H1 (cell line): ENCODE measurements at regions not wholly inside any gene's neighbourhood (a gene's known extent, or its start where the extent isn't known, plus 50 kb on each side); places are given as distances from the start of the nearest gene placed in this dataset.

ENCODE experiments used
- CTCF ChIA-PET: fragments of 300-600 bp; sonication (Branson Sonifier 250); formaldehyde crosslinking; loops from one replicate; lab custom pipeline; 2021; ENCODE audit not compliant: partially characterized antibody; lab: Charles Lee
- POLR2A ChIA-PET: fragments of 300-600 bp; sonication (Branson Sonifier 250); formaldehyde crosslinking; loops from one replicate; lab custom pipeline; 2021; ENCODE audit warnings: inconsistent platforms; ENCODE audit not compliant: partially characterized antibody; lab: Charles Lee
- DNase-seq, 2 experiments: peaks; one replicate each; pipeline versions ENCODE4 v3.0.0 to v3.0.0-alpha.2; 2010 to 2022; ENCODE audit warnings: low spot score in 2 of 2, low read depth in 1 of 2, mixed read lengths in 1 of 2
- FAIRE-seq: peaks from 2 replicates; lab custom pipeline; 2011; peaks lifted over from hg19 to GRCh38; lab: Jason Lieb, UNC
- H2AFZ ChIP-seq: 2 replicates; pipeline ENCODE4 v1.8.1; 2012; ENCODE audit warnings: low read length, inconsistent platforms
- H2AK5ac ChIP-seq: 2 replicates; pipeline ENCODE4 v1.6.1; 2013; ENCODE audit warnings: low read depth, low read length
- H2BK120ac ChIP-seq: replicated peaks from 2 replicates; pipeline ENCODE3; 2013; ENCODE audit warnings: low read depth, low read length, inconsistent platforms
- H2BK12ac ChIP-seq: 2 replicates; pipeline ENCODE4 v1.6.1; 2013; ENCODE audit warnings: low read depth, low read length
- H2BK15ac ChIP-seq: 2 replicates; pipeline ENCODE4 v1.6.1; 2013; ENCODE audit warnings: low read length
- H2BK20ac ChIP-seq: 2 replicates; pipeline ENCODE4 v1.6.1; 2013; ENCODE audit warnings: low read length
- H2BK5ac ChIP-seq: 2 replicates; pipeline ENCODE4 v1.6.1; 2013; ENCODE audit warnings: low read depth, low read length
- H3K14ac ChIP-seq: 2 replicates; pipeline ENCODE4 v1.6.1; 2013; ENCODE audit warnings: inconsistent platforms; ENCODE audit not compliant: insufficient read length
- H3K18ac ChIP-seq: 2 replicates; pipeline ENCODE4 v1.6.1; 2013; ENCODE audit warnings: low read length; ENCODE audit errors: extremely low read depth
- H3K23ac ChIP-seq: 2 replicates; pipeline ENCODE4 v1.6.1; 2013; ENCODE audit warnings: inconsistent platforms; ENCODE audit not compliant: insufficient read length
- H3K23me2 ChIP-seq: 2 replicates; pipeline ENCODE4 v1.6.1; 2013; ENCODE audit warnings: low read depth, low read length
- H3K27ac ChIP-seq: 2 replicates; pipeline ENCODE4 v1.6.1; 2011; ENCODE audit warnings: low read depth, low read length, inconsistent platforms
- H3K27me3 ChIP-seq, 4 experiments: replicated peaks in 1 of 4; 1 replicate in 1 of 4; 2 replicates in 3 of 4; pipeline versions ENCODE4 v1.6.1 to v1.8.1; 2011 to 2013; ENCODE audit warnings: low read length in 3 of 4, mild to moderate bottlenecking in 3 of 4, inconsistent platforms in 2 of 4, mixed read lengths in 2 of 4, moderate library complexity in 1 of 4; ENCODE audit not compliant: control insufficient read depth in 3 of 4, insufficient read depth in 3 of 4; ENCODE audit errors: extremely low read depth in 1 of 4
- H3K36me3 ChIP-seq, 4 experiments: 2 replicates each; pipeline versions ENCODE4 v1.6.1 to v1.8.1; 2011 to 2013; ENCODE audit warnings: mild to moderate bottlenecking in 4 of 4, low read length in 3 of 4, moderate library complexity in 2 of 4, control low read depth in 1 of 4, inconsistent platforms in 1 of 4; ENCODE audit not compliant: insufficient read depth in 4 of 4, control insufficient read depth in 2 of 4
- H3K4ac ChIP-seq: replicated peaks from 2 replicates; pipeline ENCODE3; 2013; ENCODE audit warnings: low read length, low read depth, mixed read lengths, inconsistent platforms; ENCODE audit not compliant: insufficient read length
- H3K4me1 ChIP-seq, 4 experiments: replicated peaks in 1 of 4; 1 replicate in 1 of 4; 2 replicates in 3 of 4; pipeline versions ENCODE4 v1.6.1 to v1.8.1; 2011 to 2013; ENCODE audit warnings: low read length in 3 of 4, inconsistent platforms in 2 of 4, mixed read lengths in 1 of 4; ENCODE audit not compliant: insufficient read depth in 4 of 4, control insufficient read depth in 3 of 4
- H3K4me2 ChIP-seq, 2 experiments: 2 replicates each; pipeline versions ENCODE4 v1.6.1 to v1.8.1; 2011 to 2013; ENCODE audit warnings: low read depth in 2 of 2, low read length in 2 of 2, control low read depth in 1 of 2, inconsistent platforms in 1 of 2, mild to moderate bottlenecking in 1 of 2; ENCODE audit not compliant: insufficient read depth in 1 of 2
- H3K4me3 ChIP-seq, 4 experiments: fragments of 200-600, 300-600 bp in 1 of 4; sonication (generic), shearing (Covaris generic), sonication (Bioruptor Twin) in 1 of 4; 2 replicates each; pipeline versions ENCODE4 v1.5.1 to v1.8.1; 2011 to 2016; ENCODE audit warnings: low read length in 4 of 4, low read depth in 3 of 4, control low read depth in 2 of 4, inconsistent platforms in 2 of 4, mild to moderate bottlenecking in 2 of 4, mixed read lengths in 1 of 4, moderate library complexity in 1 of 4; ENCODE audit not compliant: insufficient read depth in 2 of 4; ENCODE audit errors: extremely low read depth in 1 of 4
- H3K56ac ChIP-seq: replicated peaks from 2 replicates; pipeline ENCODE3; 2013; ENCODE audit warnings: low read depth, mild to moderate bottlenecking, mixed read lengths, low read length, inconsistent platforms; ENCODE audit not compliant: insufficient read length
- H3K79me1 ChIP-seq: 2 replicates; pipeline ENCODE4 v1.6.1; 2013; ENCODE audit warnings: low read depth, low read length, control low read depth
- H3K79me2 ChIP-seq, 2 experiments: 2 replicates each; pipeline versions ENCODE4 v1.6.1 to v1.8.1; 2012 to 2013; ENCODE audit warnings: low read length in 2 of 2, mild to moderate bottlenecking in 2 of 2, inconsistent platforms in 1 of 2; ENCODE audit not compliant: insufficient read depth in 2 of 2, control insufficient read depth in 1 of 2
- H3K9ac ChIP-seq, 4 experiments: replicated peaks in 1 of 4; 1 replicate in 1 of 4; 2 replicates in 3 of 4; pipeline versions ENCODE4 v1.6.1 to v1.8.1; 2011 to 2013; ENCODE audit warnings: low read depth in 3 of 4, low read length in 3 of 4, control low read depth in 2 of 4, mild to moderate bottlenecking in 2 of 4, moderate library complexity in 2 of 4, inconsistent platforms in 1 of 4; ENCODE audit errors: extremely low read depth in 1 of 4
- H3K9me3 ChIP-seq, 2 experiments: 2 replicates each; pipeline versions ENCODE4 v1.6.1 to v1.8.1; 2012 to 2013; ENCODE audit warnings: mild to moderate bottlenecking in 2 of 2, moderate library complexity in 2 of 2, control low read depth in 1 of 2, inconsistent platforms in 1 of 2, low read depth in 1 of 2, low read length in 1 of 2, mixed read lengths in 1 of 2; ENCODE audit not compliant: insufficient read depth in 2 of 2
- H4K20me1 ChIP-seq, 2 experiments: replicated peaks in 1 of 2; 2 replicates each; pipeline versions ENCODE3 to v1.8.1; 2011 to 2013; ENCODE audit warnings: inconsistent platforms in 2 of 2, low read length in 2 of 2, mild to moderate bottlenecking in 1 of 2; ENCODE audit not compliant: insufficient read depth in 2 of 2, control insufficient read depth in 1 of 2
- H4K5ac ChIP-seq: 2 replicates; pipeline ENCODE4 v1.6.1; 2013; ENCODE audit warnings: low read length, low read depth, mixed read lengths, inconsistent platforms; ENCODE audit not compliant: insufficient read length
- H4K8ac ChIP-seq: 2 replicates; pipeline ENCODE4 v1.8.0; 2013; ENCODE audit warnings: mild to moderate bottlenecking, moderate library complexity, low read length, inconsistent platforms; ENCODE audit not compliant: insufficient read depth; ENCODE audit errors: extremely low read depth
- H4K91ac ChIP-seq: replicated peaks from 2 replicates; pipeline ENCODE3; 2013; ENCODE audit warnings: low read length, mixed read lengths, inconsistent platforms; ENCODE audit not compliant: insufficient read length
- CTBP2 ChIP-seq: IDR thresholded peaks from 2 replicates; pipeline ENCODE4 v1.7.0; 2011; ENCODE audit warnings: borderline replicate concordance, mild to moderate bottlenecking, moderate library complexity, mixed read lengths, low read length; ENCODE audit not compliant: insufficient read depth, insufficient read length
- JUND ChIP-seq: IDR thresholded peaks from 2 replicates; pipeline ENCODE4 v1.6.1; 2011; ENCODE audit warnings: mild to moderate bottlenecking, improper control_type of control experiment, low read length
- KDM1A ChIP-seq: fragments of 200-600, 300-600 bp; sonication (generic); IDR thresholded peaks from 2 replicates; pipeline ENCODE4 v1.7.1; 2016; ENCODE audit warnings: mild to moderate bottlenecking, low read length, borderline replicate concordance
- NANOG ChIP-seq: IDR thresholded peaks from 2 replicates; pipeline ENCODE4 v1.6.1; 2011; ENCODE audit warnings: low read length, low read depth, mild to moderate bottlenecking, inconsistent platforms; ENCODE audit not compliant: insufficient read depth, poor library complexity, severe bottlenecking
- SIN3A ChIP-seq, 2 experiments: IDR thresholded peaks in 1 of 2; conservative IDR thresholded peaks in 1 of 2; 2 replicates each; pipeline ENCODE4 v1.6.1; 2011 to 2012; ENCODE audit warnings: low read length in 2 of 2, improper control_type of control experiment in 1 of 2, low read depth in 1 of 2, mild to moderate bottlenecking in 1 of 2
- SP4 ChIP-seq: IDR thresholded peaks from 2 replicates; pipeline ENCODE4 v1.6.1; 2012; ENCODE audit warnings: low read length, inconsistent platforms
- YY1 ChIP-seq: IDR thresholded peaks from 2 replicates; pipeline ENCODE4 v1.6.1; 2011; ENCODE audit warnings: low read depth, mild to moderate bottlenecking, low read length
- WGBS, 2 experiments: shearing (Covaris generic) in 1 of 2; methylation state at CpG; one replicate each; pipeline versions ENCODE4 v1.1.6 to v1.1.7; 2013 to 2015; ENCODE audit warnings: low lambda C conversion rate in 2 of 2, mixed read lengths in 2 of 2, inconsistent platforms in 1 of 2, low coverage in 1 of 2, missing lambda C conversion rate in 1 of 2; ENCODE audit not compliant: insufficient replicate concordance in 2 of 2, insufficient coverage in 1 of 2, insufficient read length in 1 of 2; ENCODE audit errors: extremely low coverage in 1 of 2, missing lambda C conversion rate in 1 of 2; 5-methylcytosine and 5-hydroxymethylcytosine counted together

GRCh38 chr18:78046631-78047030 lies 797.0 kb downstream of the GALR1 start:
- H2AK5ac ChIP-seq: no peak overlapping the region
- H3K4ac ChIP-seq: no peak overlapping the region
- H2AFZ ChIP-seq: no peak overlapping the region
- H2BK5ac ChIP-seq: no peak overlapping the region
- no peak for FAIRE-seq
- no peak overlapping the region for H3K23ac ChIP-seq
- H3K9me3 ChIP-seq: peaks cover 0 to 8% of the 10 kb centered on the region in 2 experiments; a peak in 2 of 4 replicates
- H3K56ac ChIP-seq: no peak overlapping the region
- no peaks in the 10 kb centered on the region for H3K79me2 ChIP-seq
- no peak overlapping the region for H3K27ac ChIP-seq
- ChIA-PET POLR2A (no interaction called here), CTCF (interaction anchor here (1.0 kb wide), 1 partner anchor 10 kb away, joined by 3 read pairs; no protein-coding TSS in a partner anchor)
- TF ChIP-seq YY1 (no peak), SP4 (no peak), SIN3A (conservative IDR thresholded peaks at IDR 0.05 in 1 of 2, IDR thresholded peaks at IDR 0.05 in 1 of 2; ENCODE audit: low read depth in 1 of 2, low read length in 2 of 2) (no peak), CTBP2 (no peak), KDM1A (no peak), JUND (no peak), NANOG (no peak)
- no peaks in the 10 kb centered on the region for H3K23me2 ChIP-seq
- no peak overlapping the region for H2BK20ac ChIP-seq
- no peaks in the 10 kb centered on the region for H3K36me3 ChIP-seq
- no peak overlapping the region for H3K18ac ChIP-seq
- H4K20me1 ChIP-seq: no peaks in the 10 kb centered on the region
- WGBS, 2 experiments: 91% methylated on average over 3 of the region's 3 CpGs; no CpG with 5 or more reads in 1 of the 2 experiments
- no peak overlapping the region for H3K14ac ChIP-seq
- H2BK120ac ChIP-seq: no peak overlapping the region
- H4K8ac ChIP-seq: no peak overlapping the region
- no peak for DNase-seq
- H4K5ac ChIP-seq: no peak overlapping the region
- H4K91ac ChIP-seq: no peak overlapping the region
- no peak overlapping the region for H3K4me3 ChIP-seq
- H2BK15ac ChIP-seq: no peak overlapping the region
- H3K79me1 ChIP-seq: no peaks in the 10 kb centered on the region
- H3K4me2 ChIP-seq: no peak overlapping the region
- no peak overlapping the region for H3K9ac ChIP-seq
- H3K27me3 ChIP-seq: no peaks in the 10 kb centered on the region
- peaks cover 0 to 4% (median 0%) of the 10 kb centered on the region in 4 experiments; a peak in 1 of 7 replicates for H3K4me1 ChIP-seq
- H2BK12ac ChIP-seq: no peak overlapping the region
